ENCODE measurements at regions not wholly inside any gene's neighbourhood (a gene's known extent, or its start where the extent isn't known, plus 50 kb on each side); places are given as distances from the start of the nearest gene placed in this dataset.

- Histone ChIP-seq H3K27me3 (ENCODE audit: control insufficient read depth, insufficient read depth, low read length) (no peaks in the 10 kb centered on the region), H3K27ac (ENCODE audit: insufficient read depth, low read length) (no peak overlapping the region), H2AFZ (ENCODE audit: low read length) (no peak overlapping the region), H3K9me3 (ENCODE audit: control insufficient read depth, insufficient read depth, low read depth, low read length) (no peaks in the 10 kb centered on the region), H3K79me2 (ENCODE audit: control insufficient read depth, insufficient read depth, low read length) (no peaks in the 10 kb centered on the region), H3K4me3 (replicated peaks in 1 of 4; ENCODE audit: control extremely low read depth in 1 of 4, insufficient read depth in 1 of 4, low read depth in 3 of 4, low read length in 4 of 4) (no peak overlapping the region), H4K20me1 (ENCODE audit: control insufficient read depth, extremely low read depth, insufficient read depth, low read length) (no peaks in the 10 kb centered on the region), H3K4me1 (ENCODE audit: control insufficient read depth, extremely low read depth, insufficient read depth, low read length) (no peaks in the 10 kb centered on the region), H3K4me2 (ENCODE audit: extremely low read depth, insufficient read depth, low read length) (no peak overlapping the region), H3K36me3 (ENCODE audit: control insufficient read depth, insufficient read depth, low read length) (no peaks in the 10 kb centered on the region), H3K9ac (ENCODE audit: insufficient read depth, low read length) (no peak overlapping the region)
- TF ChIP-seq CTCF (conservative IDR thresholded peaks at IDR 0.05 in 1 of 2, IDR thresholded peaks at IDR 0.05 in 1 of 2; ENCODE audit: low read depth in 1 of 2, low read length in 2 of 2): no peak
- no peak for TF ChIP-seq EZH2 (IDR thresholded peaks at IDR 0.05; ENCODE audit: low read length, missing control alignments)
- peak in 1 of 2 donors; percentile 4 for DNase-seq (ENCODE audit: low read depth in 2 of 2)
Measured at GRCh38 chr2:114089636-114090319, 199.9 kb downstream of the ACTR3 start.

GRCh38 chr2:114091010-114091409 is 201.1 kb downstream of the ACTR3 start:
- Histone ChIP-seq H3K27me3 (ENCODE audit: control insufficient read depth, insufficient read depth, low read length) (no peaks in the 10 kb centered on the region), H3K4me1 (ENCODE audit: control insufficient read depth, extremely low read depth, insufficient read depth, low read length) (no peaks in the 10 kb centered on the region), H3K9ac (ENCODE audit: insufficient read depth, low read length) (no peak overlapping the region), H4K20me1 (ENCODE audit: control insufficient read depth, extremely low read depth, insufficient read depth, low read length) (no peaks in the 10 kb centered on the region), H3K27ac (ENCODE audit: insufficient read depth, low read length) (no peak overlapping the region), H3K9me3 (ENCODE audit: control insufficient read depth, insufficient read depth, low read depth, low read length) (no peaks in the 10 kb centered on the region), H3K4me3 (replicated peaks in 1 of 4; ENCODE audit: control extremely low read depth in 1 of 4, insufficient read depth in 1 of 4, low read depth in 3 of 4, low read length in 4 of 4) (no peak overlapping the region), H3K79me2 (ENCODE audit: control insufficient read depth, insufficient read depth, low read length) (no peaks in the 10 kb centered on the region), H3K4me2 (ENCODE audit: extremely low read depth, insufficient read depth, low read length) (no peak overlapping the region), H2AFZ (ENCODE audit: low read length) (no peak overlapping the region), H3K36me3 (ENCODE audit: control insufficient read depth, insufficient read depth, low read length) (no peaks in the 10 kb centered on the region)
- no peak for DNase-seq (ENCODE audit: low read depth in 2 of 2)
- TF ChIP-seq CTCF (conservative IDR thresholded peaks at IDR 0.05 in 1 of 2, IDR thresholded peaks at IDR 0.05 in 1 of 2; ENCODE audit: low read depth in 1 of 2, low read length in 2 of 2) (no peak), EZH2 (IDR thresholded peaks at IDR 0.05; ENCODE audit: low read length, missing control alignments) (no peak)

GRCh38 chr2:114108249-114108648 is 218.4 kb downstream of the ACTR3 start:
- Histone ChIP-seq H3K27ac (ENCODE audit: insufficient read depth, low read length) (no peak overlapping the region), H3K4me2 (ENCODE audit: extremely low read depth, insufficient read depth, low read length) (no peak overlapping the region), H3K9me3 (ENCODE audit: control insufficient read depth, insufficient read depth, low read depth, low read length) (no peaks in the 10 kb centered on the region), H3K36me3 (ENCODE audit: control insufficient read depth, insufficient read depth, low read length) (no peaks in the 10 kb centered on the region), H2AFZ (ENCODE audit: low read length) (no peak overlapping the region), H3K4me1 (ENCODE audit: control insufficient read depth, extremely low read depth, insufficient read depth, low read length) (no peaks in the 10 kb centered on the region), H4K20me1 (ENCODE audit: control insufficient read depth, extremely low read depth, insufficient read depth, low read length) (no peaks in the 10 kb centered on the region), H3K4me3 (replicated peaks in 1 of 4; ENCODE audit: control extremely low read depth in 1 of 4, insufficient read depth in 1 of 4, low read depth in 3 of 4, low read length in 4 of 4) (no peak overlapping the region), H3K27me3 (ENCODE audit: control insufficient read depth, insufficient read depth, low read length) (no peaks in the 10 kb centered on the region), H3K79me2 (ENCODE audit: control insufficient read depth, insufficient read depth, low read length) (no peaks in the 10 kb centered on the region), H3K9ac (ENCODE audit: insufficient read depth, low read length) (no peak overlapping the region)
- TF ChIP-seq EZH2 (IDR thresholded peaks at IDR 0.05; ENCODE audit: low read length, missing control alignments) (no peak), CTCF (conservative IDR thresholded peaks at IDR 0.05 in 1 of 2, IDR thresholded peaks at IDR 0.05 in 1 of 2; ENCODE audit: low read depth in 1 of 2, low read length in 2 of 2) (no peak)
- DNase-seq (ENCODE audit: low read depth in 2 of 2): no peak

Measured in fibroblast of lung (primary cell).